ENCODE measurements at regions not wholly inside any gene's neighbourhood (a gene's known extent, or its start where the extent isn't known, plus 50 kb on each side); places are given as distances from the start of the nearest gene placed in this dataset.

DNA sequence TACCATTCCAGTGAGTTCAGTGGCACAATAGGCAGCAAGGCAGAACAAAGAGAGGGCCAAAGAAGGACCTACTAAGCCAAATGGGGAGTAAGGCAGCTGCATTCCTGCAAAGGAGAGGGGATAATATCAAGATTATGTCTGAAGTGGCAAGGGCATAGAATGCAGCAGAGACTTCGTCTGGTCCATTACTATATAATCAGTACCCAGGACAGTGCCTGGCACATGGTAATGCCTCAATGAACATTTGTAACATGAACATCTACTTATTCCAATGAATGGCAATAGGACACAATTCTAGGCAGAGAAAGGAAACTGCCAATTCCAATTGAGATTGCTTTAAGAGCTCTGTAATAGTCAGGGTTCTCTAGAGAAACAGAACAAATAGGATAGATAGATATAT, 82.1 kb upstream of the STAC start:
- no peak for DNase-seq

DNA sequence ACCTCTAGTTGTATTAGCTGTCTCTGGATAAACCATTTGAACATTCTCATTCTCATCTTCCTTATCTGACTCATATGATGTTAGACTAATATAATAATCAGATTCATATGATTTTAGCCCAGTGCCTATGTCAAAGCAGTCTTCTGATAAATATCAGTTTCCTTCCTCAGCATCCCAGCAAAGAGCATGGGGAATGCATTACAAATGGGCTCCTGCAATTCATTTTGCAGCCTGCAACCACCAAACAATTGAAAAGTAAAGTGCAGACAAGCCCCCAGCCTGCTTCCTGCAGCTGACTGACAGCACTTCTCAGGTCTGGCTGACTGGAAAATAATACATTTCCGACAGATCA, 78.2 kb upstream of the STAC start:
- DNase-seq: no peak

- no peak for DNase-seq
Measured at GRCh38 chr3:36302626-36303025, 77.7 kb upstream of the STAC start.

GRCh38 chr3:36303286-36303685, 77.0 kb upstream of the STAC start:
- DNase-seq: no peak

- no peak for DNase-seq
Measured at GRCh38 chr3:36305929-36306520, 74.3 kb upstream of the STAC start.

- no peak for DNase-seq
Measured at GRCh38 chr3:36309092-36309491, 71.2 kb upstream of the STAC start.

GRCh38 chr3:36312351-36312750, 68.0 kb upstream of the STAC start:
- no peak for DNase-seq

DNA sequence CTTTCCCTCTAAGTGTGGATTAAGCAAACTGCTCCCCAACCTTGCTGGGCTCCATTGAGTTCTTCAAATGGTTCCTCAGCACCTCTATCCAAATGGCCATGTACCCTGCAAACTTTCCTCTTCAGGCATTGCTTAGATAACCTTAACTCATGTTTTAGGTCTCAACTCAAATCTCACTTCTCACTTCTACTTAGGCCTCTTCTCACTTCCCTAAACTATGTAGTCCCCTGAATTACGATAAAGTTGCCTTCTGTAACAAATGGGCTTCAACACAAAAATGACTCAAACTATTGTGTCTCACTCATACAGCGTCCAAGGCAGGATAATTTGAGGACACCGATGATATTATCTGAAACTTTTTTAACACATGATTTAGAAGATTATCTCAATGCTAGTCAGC, 62.4 kb upstream of the STAC start:
- no peak for DNase-seq

- DNase-seq: no peak
Measured at GRCh38 chr3:36318621-36319200, 61.6 kb upstream of the STAC start.

- no peak for DNase-seq
Measured at GRCh38 chr3:36319680-36320079, 60.6 kb upstream of the STAC start.

Data from CD4-positive, alpha-beta T cell treated with Interleukin-17A for 1 hour (primary cell).